OCI-LY7 (cell line): ENCODE measurements at regions not wholly inside any gene's neighbourhood (a gene's known extent, or its start where the extent isn't known, plus 50 kb on each side); places are given as distances from the start of the nearest gene placed in this dataset.

Experiments used
- BruUV-seq: library from RNA; stranded (reverse); fragments of 400-500 nt; replicated peaks from 2 replicates; lab custom pipeline; 2021; lab: Mats Ljungman, UMichigan
- CTCF ChIA-PET: fragments of 300-600 bp; sonication (Branson Sonifier 250); formaldehyde crosslinking; loops from one replicate; lab custom pipeline; 2022; ENCODE audit warnings: antibody characterized with exemption; ENCODE audit not compliant: unreplicated experiment; lab: Charles Lee
- POLR2A ChIA-PET: fragments of 300-600 bp; sonication (Branson Sonifier 250); formaldehyde crosslinking; loops from one replicate; lab custom pipeline; 2022; ENCODE audit warnings: antibody characterized with exemption; lab: Charles Lee
- DNase-seq: peaks from one replicate; pipeline ENCODE4 v3.0.0-alpha.2; 2015; ENCODE audit warnings: low spot score
- H2AFZ ChIP-seq: fragments of 200-600 bp; sonication (generic), shearing (Covaris generic); 2 replicates; pipeline ENCODE4 v1.6.1; 2014; ENCODE audit warnings: mild to moderate bottlenecking, antibody characterized with exemption, low read length, moderate library complexity
- H3K27ac ChIP-seq: fragments of 200-600 bp; sonication (generic); 2 replicates; pipeline ENCODE4 v1.5.1; 2014; ENCODE audit warnings: mixed run types, low read depth, mild to moderate bottlenecking, moderate library complexity, low read length, inconsistent platforms; ENCODE audit not compliant: poor library complexity, severe bottlenecking
- H3K36me3 ChIP-seq: fragments of 200-600 bp; sonication (generic); 2 replicates; pipeline ENCODE4 v1.6.1; 2014; ENCODE audit warnings: mild to moderate bottlenecking, antibody characterized with exemption, low read length, moderate library complexity, mixed read lengths; ENCODE audit not compliant: insufficient read depth
- H3K4me1 ChIP-seq: fragments of 200-600 bp; sonication (generic); 2 replicates; pipeline ENCODE4 v1.5.1; 2014; ENCODE audit warnings: mild to moderate bottlenecking, low read length; ENCODE audit not compliant: insufficient read depth, poor library complexity, severe bottlenecking
- H3K4me2 ChIP-seq: fragments of 200-600 bp; sonication (generic); 2 replicates; pipeline ENCODE4 v1.6.1; 2014; ENCODE audit warnings: mild to moderate bottlenecking, low read length
- H3K4me3 ChIP-seq: fragments of 200-600 bp; sonication (generic); 2 replicates; pipeline ENCODE4 v1.5.1; 2014; ENCODE audit warnings: mild to moderate bottlenecking, low read depth, low read length; ENCODE audit not compliant: poor library complexity, severe bottlenecking
- H3K79me2 ChIP-seq: fragments of 200-600 bp; sonication (generic); 2 replicates; pipeline ENCODE4 v1.6.1; 2016; ENCODE audit warnings: low read depth, mild to moderate bottlenecking, low read length, moderate library complexity, mixed read lengths; ENCODE audit not compliant: insufficient read depth
- H3K9me2 ChIP-seq: fragments of 200-600 bp; sonication (generic); 2 replicates; pipeline ENCODE4 v1.6.1; 2016; ENCODE audit warnings: mild to moderate bottlenecking, low read length, mixed read lengths; ENCODE audit not compliant: insufficient read depth
- H3K9me3 ChIP-seq: fragments of 200-600 bp; sonication (generic); 2 replicates; pipeline ENCODE4 v1.6.1; 2014; ENCODE audit warnings: mild to moderate bottlenecking, mixed run types, low read length, mixed read lengths
- H4K20me1 ChIP-seq: fragments of 200-600 bp; sonication (generic); 2 replicates; pipeline ENCODE4 v1.6.1; 2014; ENCODE audit warnings: mild to moderate bottlenecking, antibody characterized with exemption, low read length, moderate library complexity, mixed read lengths; ENCODE audit not compliant: insufficient read depth
- EZH2phosphoT487 ChIP-seq: fragments of 200-600 bp; sonication (generic); IDR thresholded peaks from 2 replicates; pipeline ENCODE4 v1.6.1; 2018; ENCODE audit warnings: low read depth, borderline replicate concordance, mild to moderate bottlenecking, mixed run types, antibody characterized with exemption, low read length, moderate library complexity, mixed read lengths
- intact Hi-C: fragments of 100-400 bp; cut with micrococcal nuclease; formaldehyde crosslinking; loops from one replicate; pipeline ENCODE4 v1.10.0; 2022; ENCODE audit not compliant: unreplicated experiment
- TF ChIP-seq, protein P1 (sequence below): fragments of 200-600 bp; sonication (generic); conservative IDR thresholded peaks from 2 replicates; pipeline ENCODE4 v1.5.1; 2014; ENCODE audit warnings: mild to moderate bottlenecking, antibody characterized with exemption, low read length, moderate library complexity, mixed read lengths

DNA sequence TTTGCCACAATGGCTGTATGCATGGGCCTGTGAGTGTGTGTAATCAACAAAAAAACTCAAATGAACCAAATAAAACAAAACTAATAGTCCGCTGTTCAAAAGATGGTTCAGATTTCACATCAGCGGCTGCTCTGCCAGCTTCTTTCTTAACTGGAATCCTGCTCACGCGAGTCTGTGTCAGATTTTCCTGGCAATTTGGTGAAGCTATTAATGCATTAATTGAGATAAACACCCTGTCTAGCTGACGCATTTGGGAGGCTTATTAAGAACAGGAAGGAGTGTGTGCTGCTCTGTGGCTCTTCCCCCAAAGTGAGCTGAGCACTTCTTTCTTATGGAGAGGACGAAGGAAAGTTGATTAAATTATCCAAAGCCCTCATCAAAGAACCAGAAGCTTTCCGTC is 336.6 kb upstream of the MKI67 start:
- Histone ChIP-seq H4K20me1 (no peaks in the 10 kb centered on the region), H3K9me2 (no peaks in the 10 kb centered on the region), H3K9me3 (no peaks in the 10 kb centered on the region), H2AFZ (no peak overlapping the region), H3K27ac (no peak overlapping the region), H3K79me2 (no peaks in the 10 kb centered on the region), H3K4me2 (no peak overlapping the region), H3K36me3 (no peaks in the 10 kb centered on the region), H3K4me1 (no peaks in the 10 kb centered on the region), H3K4me3 (no peak overlapping the region)
- no TSS peak for BruUV-seq
- no peak for TF ChIP-seq EZH2phosphoT487
- TF ChIP-seq, protein P1, sequence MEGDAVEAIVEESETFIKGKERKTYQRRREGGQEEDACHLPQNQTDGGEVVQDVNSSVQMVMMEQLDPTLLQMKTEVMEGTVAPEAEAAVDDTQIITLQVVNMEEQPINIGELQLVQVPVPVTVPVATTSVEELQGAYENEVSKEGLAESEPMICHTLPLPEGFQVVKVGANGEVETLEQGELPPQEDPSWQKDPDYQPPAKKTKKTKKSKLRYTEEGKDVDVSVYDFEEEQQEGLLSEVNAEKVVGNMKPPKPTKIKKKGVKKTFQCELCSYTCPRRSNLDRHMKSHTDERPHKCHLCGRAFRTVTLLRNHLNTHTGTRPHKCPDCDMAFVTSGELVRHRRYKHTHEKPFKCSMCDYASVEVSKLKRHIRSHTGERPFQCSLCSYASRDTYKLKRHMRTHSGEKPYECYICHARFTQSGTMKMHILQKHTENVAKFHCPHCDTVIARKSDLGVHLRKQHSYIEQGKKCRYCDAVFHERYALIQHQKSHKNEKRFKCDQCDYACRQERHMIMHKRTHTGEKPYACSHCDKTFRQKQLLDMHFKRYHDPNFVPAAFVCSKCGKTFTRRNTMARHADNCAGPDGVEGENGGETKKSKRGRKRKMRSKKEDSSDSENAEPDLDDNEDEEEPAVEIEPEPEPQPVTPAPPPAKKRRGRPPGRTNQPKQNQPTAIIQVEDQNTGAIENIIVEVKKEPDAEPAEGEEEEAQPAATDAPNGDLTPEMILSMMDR, result no peak
- intact Hi-C loops, result no loop called here
- ChIA-PET CTCF (no interaction called here), POLR2A (no interaction called here)
- DNase-seq, result no peak

DNA sequence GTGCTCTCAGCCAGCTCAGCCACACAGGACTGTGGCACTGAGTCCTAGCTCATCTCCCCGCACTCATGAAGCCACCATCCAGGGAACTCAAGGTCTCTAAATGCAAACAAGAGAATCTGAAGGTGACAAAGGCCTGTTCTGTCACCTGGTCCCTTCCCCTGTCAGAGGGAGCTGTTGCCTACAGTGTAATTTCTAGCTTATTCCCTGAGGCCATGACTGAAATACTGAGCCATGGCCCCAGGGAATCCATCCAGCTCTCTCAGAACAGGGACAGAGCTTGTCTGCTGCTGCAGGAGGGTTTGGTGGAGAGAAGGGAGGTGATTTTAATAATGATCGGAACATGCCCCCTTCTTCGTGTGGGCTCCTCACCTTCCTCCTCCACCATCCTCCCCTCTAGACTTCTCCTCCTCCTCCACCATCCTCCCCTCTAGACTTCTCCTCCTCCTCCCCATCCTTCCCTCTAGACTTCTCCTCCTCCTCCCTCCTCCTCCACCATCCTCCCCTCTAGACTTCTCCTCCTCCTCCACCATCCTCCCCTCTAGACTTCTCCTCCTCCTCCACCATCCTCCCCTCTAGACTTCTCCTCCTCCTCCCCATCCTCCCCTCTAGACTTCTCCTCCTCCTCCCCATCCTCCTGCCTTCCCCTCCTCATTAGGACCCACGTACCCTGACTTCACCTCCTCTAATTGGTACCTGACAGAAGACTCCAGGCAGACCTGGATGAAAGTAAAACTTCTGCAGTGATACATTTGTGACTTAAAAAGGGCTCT is 338.0 kb upstream of the MKI67 start:
- no peak overlapping the region for H3K4me3 ChIP-seq
- H3K4me2 ChIP-seq, result no peak overlapping the region
- H3K36me3 ChIP-seq, result no peaks in the 10 kb centered on the region
- no peak overlapping the region for H3K27ac ChIP-seq
- no TSS peak for BruUV-seq
- TF ChIP-seq EZH2phosphoT487, result no peak
- peak; percentile 13 for DNase-seq
- CTCF ChIA-PET, result no interaction called here
- POLR2A ChIA-PET, result interaction anchor here (0.5 kb wide), 1 partner anchor 1734 kb away, joined by 3 read pairs; no protein-coding TSS in a partner anchor
- intact Hi-C loops, result no loop called here
- no peaks in the 10 kb centered on the region for H3K9me2 ChIP-seq
- H3K79me2 ChIP-seq, result no peaks in the 10 kb centered on the region
- H4K20me1 ChIP-seq, result no peaks in the 10 kb centered on the region
- no peaks in the 10 kb centered on the region for H3K9me3 ChIP-seq
- no peak overlapping the region for H2AFZ ChIP-seq
- no peaks in the 10 kb centered on the region for H3K4me1 ChIP-seq

DNA sequence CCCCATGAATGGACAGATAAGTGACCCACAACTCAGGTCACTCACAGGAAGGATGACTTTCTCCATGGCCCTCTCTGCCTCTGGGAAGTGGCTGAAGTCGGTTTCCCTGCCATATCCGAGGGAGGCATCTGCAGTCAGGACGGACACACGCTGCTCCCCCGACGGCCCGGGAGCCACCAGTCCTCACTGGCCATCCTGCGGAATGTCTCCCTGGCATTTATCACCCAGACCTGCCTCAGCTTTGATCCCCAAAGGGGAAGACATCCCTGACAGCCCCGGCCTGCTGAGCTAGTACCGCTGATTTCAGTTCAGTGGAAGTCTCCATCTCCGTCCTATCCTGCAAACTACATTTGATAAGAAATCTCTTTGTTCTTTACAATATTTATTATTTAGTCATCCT is 339.5 kb upstream of the MKI67 start:
- Histone ChIP-seq H3K36me3 (no peaks in the 10 kb centered on the region), H3K27ac (no peak overlapping the region), H2AFZ (no peak overlapping the region), H3K4me2 (no peak overlapping the region), H3K4me3 (no peak overlapping the region), H3K79me2 (no peaks in the 10 kb centered on the region), H3K9me3 (no peaks in the 10 kb centered on the region), H4K20me1 (no peaks in the 10 kb centered on the region), H3K4me1 (no peaks in the 10 kb centered on the region), H3K9me2 (no peaks in the 10 kb centered on the region)
- POLR2A ChIA-PET, result interaction anchor here (0.6 kb wide), 1 partner anchor 578 kb away, joined by 3 read pairs; no protein-coding TSS in a partner anchor
- CTCF ChIA-PET, result no interaction called here
- TF ChIP-seq, protein P1, result no peak
- TF ChIP-seq EZH2phosphoT487, result no peak
- BruUV-seq, result no TSS peak
- intact Hi-C loops, result no loop called here
- DNase-seq, result no peak
